Panc1 (cell line): ENCODE measurements at regions not wholly inside any gene's neighbourhood (a gene's known extent, or its start where the extent isn't known, plus 50 kb on each side); places are given as distances from the start of the nearest gene placed in this dataset.

ENCODE experiments used
- POLR2AphosphoS5 ChIP-seq: IDR thresholded peaks from 2 replicates; pipeline ENCODE4 v1.6.1; 2012; ENCODE audit warnings: mild to moderate bottlenecking, low read depth, low read length, moderate library complexity
- REST ChIP-seq, 2 experiments: IDR thresholded peaks; 2 replicates each; pipeline ENCODE4 v1.6.1; 2011 to 2012; ENCODE audit warnings: low read depth in 2 of 2, control low read depth in 1 of 2, low read length in 1 of 2, mild to moderate bottlenecking in 1 of 2, moderate library complexity in 1 of 2; ENCODE audit not compliant: insufficient read depth in 1 of 2
- TF ChIP-seq, protein P1 (sequence below): fragments of 450-650 bp; IDR thresholded peaks from 2 replicates; pipeline ENCODE4 v1.5.1; 2017; ENCODE audit warnings: mild to moderate bottlenecking

DNA sequence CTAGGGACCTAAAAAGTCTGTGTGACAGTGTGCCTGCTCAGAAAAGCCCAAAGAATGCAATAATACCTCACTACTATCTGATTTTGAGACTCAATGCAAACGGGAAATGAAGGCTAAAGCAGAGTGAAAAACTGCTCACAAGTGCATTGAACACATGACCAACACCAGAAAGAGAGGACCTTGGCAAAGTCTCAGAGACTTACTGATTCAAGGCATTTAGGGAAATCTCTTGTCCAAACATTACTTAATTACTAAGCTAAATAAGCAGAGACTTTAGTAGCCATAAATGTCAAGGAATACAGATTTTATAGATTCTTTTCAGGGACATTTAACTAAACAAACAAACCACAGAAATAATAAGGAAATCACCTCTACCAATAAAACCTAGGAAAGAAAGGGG, 916.0 kb downstream of the FSTL5 start:
- TF ChIP-seq, protein P1, sequence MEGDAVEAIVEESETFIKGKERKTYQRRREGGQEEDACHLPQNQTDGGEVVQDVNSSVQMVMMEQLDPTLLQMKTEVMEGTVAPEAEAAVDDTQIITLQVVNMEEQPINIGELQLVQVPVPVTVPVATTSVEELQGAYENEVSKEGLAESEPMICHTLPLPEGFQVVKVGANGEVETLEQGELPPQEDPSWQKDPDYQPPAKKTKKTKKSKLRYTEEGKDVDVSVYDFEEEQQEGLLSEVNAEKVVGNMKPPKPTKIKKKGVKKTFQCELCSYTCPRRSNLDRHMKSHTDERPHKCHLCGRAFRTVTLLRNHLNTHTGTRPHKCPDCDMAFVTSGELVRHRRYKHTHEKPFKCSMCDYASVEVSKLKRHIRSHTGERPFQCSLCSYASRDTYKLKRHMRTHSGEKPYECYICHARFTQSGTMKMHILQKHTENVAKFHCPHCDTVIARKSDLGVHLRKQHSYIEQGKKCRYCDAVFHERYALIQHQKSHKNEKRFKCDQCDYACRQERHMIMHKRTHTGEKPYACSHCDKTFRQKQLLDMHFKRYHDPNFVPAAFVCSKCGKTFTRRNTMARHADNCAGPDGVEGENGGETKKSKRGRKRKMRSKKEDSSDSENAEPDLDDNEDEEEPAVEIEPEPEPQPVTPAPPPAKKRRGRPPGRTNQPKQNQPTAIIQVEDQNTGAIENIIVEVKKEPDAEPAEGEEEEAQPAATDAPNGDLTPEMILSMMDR: no peak
- TF ChIP-seq REST (IDR thresholded peaks at IDR 0.05; ENCODE audit: insufficient read depth in 1 of 2, low read depth in 2 of 2, low read length in 1 of 2) (no peak), POLR2AphosphoS5 (no peak)
